ENCODE measurements at regions not wholly inside any gene's neighbourhood (a gene's known extent, or its start where the extent isn't known, plus 50 kb on each side); places are given as distances from the start of the nearest gene placed in this dataset.
"Not testable (repeated sequence)": the region's sequence is repeated elsewhere in the genome, so short reads cannot be mapped to it uniquely, and the experiment has no call there.

DNA sequence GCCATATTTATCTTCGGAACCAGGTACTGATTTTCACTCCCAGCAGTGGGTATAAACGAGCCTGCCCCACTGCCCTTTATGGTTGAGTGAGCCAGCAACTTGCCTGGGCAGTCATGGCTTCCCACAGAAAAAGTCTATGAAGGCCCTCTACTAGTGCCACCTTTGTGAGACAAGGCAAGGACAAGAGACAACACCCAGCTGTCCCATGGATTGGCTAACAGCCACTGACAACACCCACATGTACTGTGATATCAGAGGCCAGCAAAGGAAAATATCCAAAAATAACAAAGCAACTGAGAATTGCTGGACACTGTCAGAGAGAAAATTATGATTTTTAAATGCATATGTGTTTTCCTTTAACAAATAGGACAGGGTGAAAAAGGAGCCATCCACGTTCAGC is 248.4 kb upstream of the TTC29 start:
- Histone ChIP-seq H3K4me1 (peaks cover 8% of the 10 kb centered on the region), H3K36me3 (no peaks in the 10 kb centered on the region)
- DNase-seq, result peak in 1 of 2 experiments; percentile 3

DNA sequence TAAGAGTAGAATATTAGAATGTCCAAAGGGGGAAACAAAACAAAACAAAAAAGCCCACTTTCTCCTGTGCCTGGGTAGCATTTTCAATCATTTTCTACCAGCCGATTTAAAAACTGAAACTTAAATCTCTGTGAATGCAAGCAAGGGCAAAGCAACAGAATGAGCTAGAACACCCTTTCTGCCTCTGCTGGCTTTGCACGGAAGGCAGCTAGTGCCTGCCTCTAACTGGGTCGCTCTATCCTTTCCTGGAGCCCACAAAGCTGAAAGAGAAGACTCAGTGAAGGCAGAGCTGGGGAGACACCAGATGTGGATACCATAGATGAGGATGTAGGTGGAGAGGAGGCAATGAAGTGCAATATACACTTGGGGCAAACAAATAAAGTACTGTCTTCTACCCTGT is 248.9 kb upstream of the TTC29 start:
- no peaks in the 10 kb centered on the region for H3K27me3 ChIP-seq
- DNase-seq, result no peak
- H3K4me3 ChIP-seq, result no peak overlapping the region
- peaks cover 8% of the 10 kb centered on the region for H3K4me1 ChIP-seq
- no peaks in the 10 kb centered on the region for H3K36me3 ChIP-seq
- no peaks in the 10 kb centered on the region for H3K9me3 ChIP-seq (replicated peaks)
- H3K27ac ChIP-seq, result no peak overlapping the region

More for the DNA sequence above, 248.4 kb upstream of the TTC29 start:
- H3K9me3 ChIP-seq (replicated peaks), result no peaks in the 10 kb centered on the region
- no peak overlapping the region for H3K27ac ChIP-seq
- no peak overlapping the region for H3K4me3 ChIP-seq
- H3K27me3 ChIP-seq, result no peaks in the 10 kb centered on the region

DNA sequence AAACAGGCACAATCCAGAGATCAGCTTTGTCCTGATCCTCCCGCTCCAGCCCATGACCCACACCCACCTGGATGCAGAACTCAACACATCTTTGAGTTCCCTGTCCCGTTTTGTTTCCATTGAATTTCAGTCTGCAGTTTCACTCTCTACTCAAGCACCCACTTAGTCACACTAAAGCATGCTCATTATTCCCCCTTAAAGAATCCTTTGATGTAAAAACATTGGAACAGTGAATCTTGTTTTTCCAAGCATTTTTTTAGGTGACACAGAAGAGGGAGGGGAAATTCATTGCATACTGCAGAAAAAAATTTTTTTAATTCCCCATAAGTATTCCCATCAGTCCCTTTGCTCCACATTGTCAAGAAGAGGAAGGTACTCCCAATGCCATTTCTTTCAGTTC is 249.7 kb upstream of the TTC29 start:
- Histone ChIP-seq H3K36me3 (no peaks in the 10 kb centered on the region), H3K27ac (no peak overlapping the region), H3K4me3 (no peak overlapping the region), H3K27me3 (no peaks in the 10 kb centered on the region), H3K4me1 (peaks cover 8% of the 10 kb centered on the region), H3K9me3 (replicated peaks) (no peaks in the 10 kb centered on the region)
- DNase-seq, result no peak

DNA sequence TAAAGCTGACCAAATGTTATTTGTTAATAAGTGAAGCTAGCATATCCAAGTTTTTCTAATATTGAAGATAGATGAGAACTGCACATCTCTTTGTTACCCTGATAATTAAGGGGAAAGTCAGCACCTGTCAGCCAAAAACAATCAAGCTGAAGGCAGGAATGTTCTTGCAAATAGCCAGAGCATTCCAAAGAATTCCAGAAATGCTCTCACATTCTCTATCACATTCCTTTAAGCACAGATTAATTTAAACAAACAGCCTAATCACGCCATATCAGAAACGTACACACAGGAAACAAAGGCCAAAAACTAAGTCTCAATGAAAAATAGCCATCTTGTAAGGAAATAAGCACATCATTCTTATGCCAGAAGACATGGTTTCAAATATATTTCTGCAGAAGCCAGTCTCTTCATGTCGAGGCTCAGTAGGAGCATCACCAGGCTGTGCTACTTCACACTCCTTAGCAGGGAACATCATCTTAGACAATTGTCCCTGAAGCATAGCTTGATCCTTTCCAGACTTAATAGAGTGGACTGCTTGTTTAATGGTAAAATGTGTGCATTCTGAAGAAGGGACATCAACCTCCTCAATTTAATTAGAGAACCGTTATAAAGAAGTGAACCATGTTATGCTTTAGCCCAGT is 252.9 kb upstream of the TTC29 start:
- Histone ChIP-seq H3K27ac (peak overlapping the region; percentile 15; the same call in 1 of the 2 replicates), H3K9me3 (replicated peaks) (no peaks in the 10 kb centered on the region), H3K4me3 (no peak overlapping the region), H3K27me3 (no peaks in the 10 kb centered on the region), H3K36me3 (no peaks in the 10 kb centered on the region), H3K4me1 (peaks cover 8% of the 10 kb centered on the region)
- no peak for DNase-seq

DNA sequence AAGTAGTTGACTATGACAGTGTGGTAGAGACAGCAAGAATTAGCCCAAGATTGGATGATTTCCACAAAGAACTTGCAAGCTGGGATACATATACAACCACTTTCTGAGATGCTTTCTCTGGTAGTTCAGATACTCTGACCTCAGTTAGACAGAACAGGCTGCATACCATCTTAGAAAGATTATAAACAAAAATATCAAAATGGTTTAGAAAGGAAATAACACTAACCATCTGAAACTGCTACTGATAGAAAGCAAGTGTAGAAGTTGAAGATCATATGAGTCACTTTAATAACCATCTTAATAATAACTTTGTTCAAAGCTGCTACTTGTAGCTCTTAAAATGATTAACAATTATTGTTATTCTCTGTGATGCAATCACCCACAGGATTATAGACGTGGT is 255.4 kb upstream of the TTC29 start:
- Histone ChIP-seq H3K4me1 (peaks cover 8% of the 10 kb centered on the region), H3K27me3 (no peaks in the 10 kb centered on the region), H3K4me3 (no peak overlapping the region), H3K9me3 (replicated peaks) (no peaks in the 10 kb centered on the region), H3K36me3 (no peaks in the 10 kb centered on the region), H3K27ac (no peak overlapping the region)
- no peak for DNase-seq

DNA sequence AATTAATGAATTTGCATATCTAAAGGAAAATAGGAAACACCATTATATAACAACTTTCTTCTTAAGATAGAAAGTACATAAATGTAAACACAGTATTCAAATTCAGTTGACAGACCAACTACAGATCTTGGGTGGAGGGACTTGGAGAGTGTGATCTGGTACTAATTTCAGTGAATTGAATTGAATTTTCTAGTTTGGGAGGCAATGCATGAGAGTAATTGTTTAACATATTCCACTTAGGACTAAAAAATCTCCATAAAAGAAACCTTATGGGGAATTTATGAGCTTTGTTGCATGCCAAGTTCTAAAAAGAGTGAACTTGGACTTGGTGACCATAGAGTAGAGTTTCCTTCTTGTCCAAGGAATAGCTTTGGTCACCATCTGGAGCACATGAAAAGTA is 261.1 kb upstream of the TTC29 start:
- Histone ChIP-seq H3K4me1 (no peaks in the 10 kb centered on the region), H3K27me3 (no peaks in the 10 kb centered on the region)
- no peak for DNase-seq

DNA sequence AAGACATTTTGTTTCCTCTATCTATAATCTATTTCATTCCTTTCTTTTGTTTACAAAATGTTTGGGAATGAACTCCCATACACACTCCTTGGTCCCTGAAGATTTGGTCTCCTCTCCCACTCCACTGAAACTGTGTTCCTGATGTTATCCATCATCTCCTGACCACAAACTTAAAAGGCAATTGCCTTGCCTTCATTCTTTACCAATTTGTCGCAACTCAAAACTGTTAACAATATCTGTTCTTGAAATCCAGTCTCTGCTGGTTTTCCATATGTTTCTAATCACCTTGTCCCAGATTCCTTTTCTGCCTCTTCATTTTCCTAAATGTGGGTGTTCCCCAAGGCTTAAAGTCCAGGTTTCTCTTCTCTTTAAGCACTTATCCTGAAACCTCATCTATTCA is 262.2 kb upstream of the TTC29 start:
- Histone ChIP-seq H3K27me3 (no peaks in the 10 kb centered on the region), H3K27ac (no peak overlapping the region), H3K4me3 (no peak overlapping the region), H3K36me3 (no peaks in the 10 kb centered on the region), H3K9me3 (replicated peaks) (no peaks in the 10 kb centered on the region), H3K4me1 (no peaks in the 10 kb centered on the region)
- DNase-seq, result no peak

More for the DNA sequence above, 261.1 kb upstream of the TTC29 start:
- Histone ChIP-seq H3K9me3 (replicated peaks) (no peaks in the 10 kb centered on the region), H3K4me3 (no peak overlapping the region), H3K36me3 (no peaks in the 10 kb centered on the region), H3K27ac (no peak overlapping the region)

DNA sequence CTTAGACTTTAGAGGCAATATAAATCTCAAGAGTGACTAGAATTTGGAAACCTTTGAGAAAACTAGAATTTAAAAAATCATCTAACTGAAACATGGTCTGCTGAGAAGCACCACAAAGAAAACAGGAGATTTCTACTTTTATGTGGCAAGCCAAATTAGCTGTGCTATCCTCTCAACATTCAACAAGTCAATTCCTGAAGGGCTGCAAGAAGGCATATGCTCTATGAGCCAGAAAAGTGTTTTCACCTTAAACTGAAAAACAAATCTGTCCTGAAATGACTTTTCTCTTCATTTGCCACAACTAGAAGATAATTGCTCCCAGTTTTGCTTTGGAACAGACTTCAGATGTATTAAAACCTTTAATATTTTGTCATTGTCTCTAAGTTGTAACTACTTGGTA is 263.2 kb upstream of the EDNRA start:
- H3K27me3 ChIP-seq, result no peaks in the 10 kb centered on the region
- no peaks in the 10 kb centered on the region for H3K36me3 ChIP-seq
- no peaks in the 10 kb centered on the region for H3K4me1 ChIP-seq
- no peak for DNase-seq
- H3K9me3 ChIP-seq (replicated peaks), result no peaks in the 10 kb centered on the region
- no peak overlapping the region for H3K4me3 ChIP-seq
- no peak overlapping the region for H3K27ac ChIP-seq

DNA sequence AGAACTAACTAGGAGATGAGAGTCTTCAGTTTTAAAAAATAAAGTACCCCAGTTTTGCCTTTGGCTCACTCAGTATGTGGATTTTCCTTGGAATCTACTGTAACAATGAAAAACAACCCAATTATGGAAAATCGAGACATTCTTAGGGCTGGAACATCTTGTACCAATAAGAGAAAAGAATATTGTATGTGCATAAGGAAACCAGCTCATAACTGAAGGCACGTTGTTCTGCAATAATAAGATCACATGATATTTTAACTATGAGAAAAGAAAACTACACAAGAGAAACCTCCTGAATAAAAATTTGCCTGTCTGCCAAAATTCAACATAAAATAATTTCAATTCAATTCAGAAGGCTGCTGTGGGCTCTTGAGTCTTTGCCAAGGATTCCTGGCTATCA is 261.8 kb upstream of the EDNRA start:
- Histone ChIP-seq H3K27ac (no peak overlapping the region), H3K4me3 (no peak overlapping the region), H3K27me3 (no peaks in the 10 kb centered on the region), H3K36me3 (no peaks in the 10 kb centered on the region), H3K4me1 (no peaks in the 10 kb centered on the region), H3K9me3 (replicated peaks) (no peaks in the 10 kb centered on the region)
- DNase-seq, result no peak

DNA sequence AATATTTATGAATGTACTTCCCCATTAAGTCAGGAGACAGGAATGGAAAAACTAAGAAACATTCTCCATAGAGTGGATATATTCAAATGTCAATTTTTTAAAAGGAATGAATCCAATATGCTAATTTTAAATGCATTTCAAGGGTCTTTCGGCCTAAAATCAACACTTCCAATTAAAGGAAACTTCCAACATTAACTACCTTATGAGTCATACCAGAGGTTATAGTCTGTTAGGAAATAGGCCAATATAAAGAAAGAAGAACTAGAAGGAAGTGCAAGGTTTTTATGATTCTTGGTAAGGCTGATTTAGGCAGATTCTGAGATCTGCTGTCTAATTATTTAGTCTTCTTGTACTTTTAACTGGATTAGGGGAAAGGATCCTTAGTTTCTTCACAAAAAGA is 260.1 kb upstream of the EDNRA start:
- no peaks in the 10 kb centered on the region for H3K9me3 ChIP-seq (replicated peaks)
- DNase-seq, result no peak
- H3K27ac ChIP-seq, result no peak overlapping the region

DNA sequence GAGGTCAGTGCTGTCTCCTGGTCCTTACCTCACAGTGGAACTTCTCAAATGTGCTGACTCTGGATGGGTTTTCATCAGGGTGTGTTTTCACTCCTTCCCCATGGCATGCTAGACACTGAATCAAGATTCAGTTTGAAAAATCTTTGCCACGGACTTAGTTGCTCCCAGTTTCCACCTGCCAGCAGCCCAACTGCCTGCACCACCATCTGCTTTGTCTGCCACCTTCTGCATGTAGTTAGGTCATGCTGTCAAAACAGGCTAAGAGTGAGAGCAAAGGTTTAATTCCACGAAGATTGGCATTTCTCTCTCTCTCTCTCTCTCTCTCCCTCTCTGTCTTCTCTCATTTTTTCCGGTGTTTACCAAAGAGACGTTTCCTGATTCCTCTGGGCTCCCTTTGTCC is 258.0 kb upstream of the EDNRA start:
- H3K4me3 ChIP-seq, result no peak overlapping the region
- no peaks in the 10 kb centered on the region for H3K27me3 ChIP-seq
- H3K9me3 ChIP-seq (replicated peaks), result no peaks in the 10 kb centered on the region
- no peaks in the 10 kb centered on the region for H3K4me1 ChIP-seq
- no peak for DNase-seq
- no peaks in the 10 kb centered on the region for H3K36me3 ChIP-seq
- H3K27ac ChIP-seq, result no peak overlapping the region

More for the DNA sequence above, 260.1 kb upstream of the EDNRA start:
- no peaks in the 10 kb centered on the region for H3K27me3 ChIP-seq
- no peaks in the 10 kb centered on the region for H3K4me1 ChIP-seq
- H3K36me3 ChIP-seq, result no peaks in the 10 kb centered on the region
- H3K4me3 ChIP-seq, result no peak overlapping the region

DNA sequence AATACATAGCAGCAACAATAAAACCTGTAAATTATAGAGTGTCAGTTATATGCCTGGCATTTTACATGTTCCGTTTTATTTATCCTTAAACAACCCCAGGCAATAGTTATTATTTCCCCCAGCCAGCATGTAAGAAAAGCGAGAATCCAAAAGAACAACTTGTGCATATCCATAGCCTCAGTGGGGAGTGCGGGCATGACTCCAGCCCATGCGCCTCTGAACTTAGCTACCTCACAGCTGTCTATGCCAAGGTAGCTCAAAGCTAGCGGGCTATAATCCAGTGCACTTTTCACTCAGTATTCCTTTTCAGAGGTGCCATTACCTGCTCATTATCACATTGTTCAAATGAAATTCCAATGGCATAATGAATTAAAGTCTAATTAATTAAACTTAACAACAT is 257.3 kb upstream of the EDNRA start:
- no peaks in the 10 kb centered on the region for H3K9me3 ChIP-seq (replicated peaks)
- no peak overlapping the region for H3K4me3 ChIP-seq
- H3K27me3 ChIP-seq, result no peaks in the 10 kb centered on the region
- no peaks in the 10 kb centered on the region for H3K4me1 ChIP-seq
- no peak overlapping the region for H3K27ac ChIP-seq
- no peaks in the 10 kb centered on the region for H3K36me3 ChIP-seq
- no peak for DNase-seq

DNA sequence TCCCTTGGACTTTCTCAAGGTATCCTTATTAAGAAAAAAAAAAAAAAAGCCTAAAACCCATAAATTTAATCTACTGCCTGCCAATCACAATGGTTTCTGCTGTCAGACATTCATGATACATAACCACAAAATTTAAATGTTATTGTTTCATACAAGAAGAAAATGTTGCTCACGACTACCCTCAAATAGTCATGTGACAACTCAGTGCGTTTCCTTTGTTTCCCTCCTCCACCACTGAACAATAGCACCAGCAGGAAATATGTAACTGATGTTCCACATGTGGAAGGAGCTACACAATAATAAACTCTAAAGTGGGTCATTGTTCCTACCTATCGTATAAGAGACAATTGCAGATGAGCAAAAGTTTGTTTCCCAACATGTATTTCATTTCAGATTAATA is 244.1 kb upstream of the EDNRA start:
- no peaks in the 10 kb centered on the region for H3K27me3 ChIP-seq
- no peaks in the 10 kb centered on the region for H3K36me3 ChIP-seq
- no peaks in the 10 kb centered on the region for H3K9me3 ChIP-seq (replicated peaks)
- H3K27ac ChIP-seq, result no peak overlapping the region
- no peak for DNase-seq
- H3K4me1 ChIP-seq, result no peaks in the 10 kb centered on the region
- H3K4me3 ChIP-seq, result no peak overlapping the region

DNA sequence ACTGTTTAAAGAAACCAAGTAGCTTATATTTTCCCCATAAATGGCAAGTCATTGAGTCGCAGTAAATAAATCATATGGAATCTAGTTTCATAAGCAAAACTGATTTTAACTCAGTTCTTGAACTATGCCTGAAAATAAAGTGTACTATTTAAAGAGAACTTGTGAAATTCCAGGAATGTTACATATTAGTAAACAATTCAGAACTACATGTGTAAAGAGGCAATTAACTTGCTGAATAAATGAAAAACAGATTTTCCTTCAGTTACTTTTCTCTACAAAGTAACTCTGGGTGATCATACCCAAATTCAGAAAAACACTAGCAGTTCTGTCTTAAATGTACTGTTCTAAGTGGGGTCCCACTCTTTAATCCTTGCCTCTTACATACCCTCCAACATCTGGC is 236.1 kb upstream of the EDNRA start:
- Histone ChIP-seq H3K4me1 (no peaks in the 10 kb centered on the region), H3K27ac (no peak overlapping the region), H3K36me3 (no peaks in the 10 kb centered on the region), H3K27me3 (no peaks in the 10 kb centered on the region), H3K4me3 (no peak overlapping the region), H3K9me3 (replicated peaks) (no peaks in the 10 kb centered on the region)
- DNase-seq, result no peak

DNA sequence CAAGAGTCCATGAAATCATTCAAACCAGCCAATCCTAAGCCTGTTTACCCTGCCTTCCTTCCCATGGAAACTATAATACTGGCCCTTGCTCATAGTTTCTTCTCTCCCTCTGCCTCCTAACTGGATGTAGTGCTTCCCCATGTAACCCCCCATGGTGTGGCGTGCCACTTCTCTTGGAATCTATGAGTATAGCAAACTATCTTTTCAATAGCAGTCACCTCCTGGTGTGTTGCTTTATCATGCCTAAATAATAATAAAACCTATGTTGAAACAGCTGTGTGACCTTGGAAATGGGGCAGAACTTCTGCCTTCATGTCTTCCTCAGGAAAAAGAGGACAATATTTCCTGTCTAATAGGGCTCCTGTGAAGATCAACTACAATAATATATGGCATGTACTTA is 234.8 kb upstream of the EDNRA start:
- DNase-seq, result no peak
- H3K36me3 ChIP-seq, result no peaks in the 10 kb centered on the region
- no peak overlapping the region for H3K4me3 ChIP-seq
- no peak overlapping the region for H3K27ac ChIP-seq
- no peaks in the 10 kb centered on the region for H3K9me3 ChIP-seq (replicated peaks)
- H3K4me1 ChIP-seq, result no peaks in the 10 kb centered on the region
- H3K27me3 ChIP-seq, result no peaks in the 10 kb centered on the region

DNA sequence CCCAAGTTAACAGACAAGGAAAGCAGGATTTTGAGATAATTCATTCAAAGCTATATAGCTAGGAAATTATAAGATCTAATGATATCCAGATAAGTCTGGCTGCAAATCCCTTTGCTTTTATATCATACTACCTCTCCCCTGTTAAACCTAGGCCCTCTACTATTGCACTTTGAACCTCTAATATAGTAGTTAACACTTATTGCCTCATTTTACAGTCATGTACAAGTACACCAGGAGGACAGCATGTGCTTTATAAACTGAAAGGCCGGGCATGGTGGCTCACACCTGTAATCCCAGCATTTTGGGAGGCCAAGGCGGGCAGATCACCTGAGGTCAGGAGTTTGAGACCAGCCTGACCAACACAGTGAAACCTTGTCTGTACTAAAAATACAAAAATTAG is 234.4 kb upstream of the EDNRA start:
- H3K36me3 ChIP-seq; H3K4me3 ChIP-seq; H3K27ac ChIP-seq; DNase-seq; H3K27me3 ChIP-seq; H3K4me1 ChIP-seq; H3K9me3 ChIP-seq (replicated peaks): not testable (repeated sequence)

Measured in SJCRH30 (cell line).